OCI-LY1 (cell line): ENCODE measurements at regions not wholly inside any gene's neighbourhood (a gene's known extent, or its start where the extent isn't known, plus 50 kb on each side); places are given as distances from the start of the nearest gene placed in this dataset.

Source experiments
- CTCF ChIP-seq: fragments of 200-600 bp; sonication (generic), shearing (Covaris generic); IDR thresholded peaks from 2 replicates; pipeline ENCODE4 v1.5.1; 2017; ENCODE audit warnings: mild to moderate bottlenecking, antibody characterized with exemption, low read length, moderate library complexity, mixed read lengths
- EZH2 ChIP-seq: fragments of 200-600 bp; sonication (generic), shearing (Covaris generic); IDR thresholded peaks from 2 replicates; pipeline ENCODE4 v1.8.0; 2017; ENCODE audit warnings: borderline replicate concordance, mixed run types, mild to moderate bottlenecking, antibody characterized with exemption, low read length, moderate library complexity, mixed read lengths

DNA sequence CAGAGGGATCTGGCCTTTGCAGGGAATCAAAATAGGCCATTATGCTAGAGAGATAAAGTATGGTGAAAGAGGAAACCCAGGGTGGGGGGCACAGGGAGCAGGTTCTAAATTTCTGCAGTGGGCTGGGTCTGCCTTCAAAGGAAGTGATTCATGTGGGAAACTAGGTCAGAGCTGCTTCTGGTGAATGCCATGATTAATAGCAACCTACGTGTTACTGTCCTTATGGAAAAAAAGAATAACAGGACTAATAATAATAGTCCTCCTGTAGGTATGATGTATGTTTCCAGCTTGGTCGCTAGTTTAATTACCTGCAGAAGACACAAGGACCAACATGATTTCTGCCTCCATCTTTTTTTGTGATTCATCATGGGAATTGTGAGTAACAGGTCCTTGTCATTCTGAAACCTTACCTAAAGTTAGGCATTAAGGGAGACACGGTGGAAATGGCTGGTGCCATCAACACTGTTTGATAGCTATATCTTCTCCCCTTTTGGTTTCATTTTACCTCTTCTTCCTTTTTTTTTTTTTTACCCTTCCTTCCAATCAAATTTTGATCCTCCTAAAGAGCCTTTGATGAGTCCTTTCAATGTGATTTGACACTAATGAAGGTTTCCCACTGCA is 180.4 kb downstream of the CPEB2 start:
- TF ChIP-seq EZH2 (no peak), CTCF (no peak)
